Neural progenitor cell (in vitro differentiated cells): ENCODE measurements at regions not wholly inside any gene's neighbourhood (a gene's known extent, or its start where the extent isn't known, plus 50 kb on each side); places are given as distances from the start of the nearest gene placed in this dataset.

Source experiments
- DNase-seq: peaks from one replicate; pipeline ENCODE4 v3.0.0-alpha.2; 2016; ENCODE audit warnings: low spot score
- H2AFZ ChIP-seq: fragments of 200-600 bp; sonication (generic); replicated peaks from 2 replicates; pipeline ENCODE4 v1.6.1; 2016; ENCODE audit warnings: antibody characterized with exemption
- H3F3A ChIP-seq: fragments of 200-600 bp; sonication (generic); 2 replicates; pipeline ENCODE4 v1.6.1; 2016; ENCODE audit warnings: antibody characterized with exemption, low read depth
- H3K27ac ChIP-seq: fragments of 200-600 bp; sonication (generic); 2 replicates; pipeline ENCODE4 v1.5.1; 2016; ENCODE audit warnings: mild to moderate bottlenecking
- H3K27me3 ChIP-seq: fragments of 200-600 bp; sonication (generic); 2 replicates; pipeline ENCODE4 v1.6.1; 2016; ENCODE audit warnings: mild to moderate bottlenecking, moderate library complexity
- H3K36me3 ChIP-seq: fragments of 200-600 bp; sonication (generic); 2 replicates; pipeline ENCODE4 v1.5.1; 2016
- H3K4me1 ChIP-seq: fragments of 200-600 bp; sonication (generic); 2 replicates; pipeline ENCODE4 v1.6.1; 2016; ENCODE audit warnings: mixed run types
- H3K4me2 ChIP-seq: fragments of 200-600 bp; sonication (generic); 2 replicates; pipeline ENCODE4 v1.6.1; 2016
- H3K4me3 ChIP-seq: fragments of 200-600 bp; sonication (generic); 2 replicates; pipeline ENCODE4 v1.5.1; 2016
- H3K79me2 ChIP-seq: fragments of 200-600 bp; sonication (generic); 2 replicates; pipeline ENCODE4 v1.6.1; 2016; ENCODE audit warnings: low read depth
- H3K9ac ChIP-seq: fragments of 200-600 bp; sonication (generic); 2 replicates; pipeline ENCODE4 v1.6.1; 2016
- H3K9me3 ChIP-seq: fragments of 200-600 bp; sonication (generic); 2 replicates; pipeline ENCODE4 v1.5.1; 2016; ENCODE audit warnings: low read depth
- H4K20me1 ChIP-seq: fragments of 200-600 bp; sonication (generic); 2 replicates; pipeline ENCODE4 v1.6.1; 2016; ENCODE audit warnings: low read depth
- H3K27ac Mint-ChIP-seq: 3 replicates; pipeline ENCODE4 v1.8.0; 2021; ENCODE audit warnings: mixed read lengths
- H3K27me3 Mint-ChIP-seq: 2 replicates; pipeline ENCODE4 v1.8.0; 2022; ENCODE audit warnings: low read depth, mild to moderate bottlenecking, inconsistent platforms, moderate library complexity, mixed read lengths; ENCODE audit not compliant: insufficient read depth
- H3K36me3 Mint-ChIP-seq: 3 replicates; pipeline ENCODE4 v1.8.0; 2021; ENCODE audit warnings: mixed read lengths
- H3K4me1 Mint-ChIP-seq: 3 replicates; pipeline ENCODE4 v1.8.0; 2021; ENCODE audit warnings: mixed read lengths
- H3K4me3 Mint-ChIP-seq: 3 replicates; pipeline ENCODE4 v1.8.0; 2021; ENCODE audit warnings: mild to moderate bottlenecking, moderate library complexity, mixed read lengths
- H3K9me3 Mint-ChIP-seq: 3 replicates; pipeline ENCODE4 v1.8.0; 2020; ENCODE audit warnings: mixed read lengths
- EZH2 ChIP-seq: fragments of 200-600 bp; sonication (generic); IDR thresholded peaks from 2 replicates; pipeline ENCODE4 v1.6.1; 2017; ENCODE audit warnings: antibody characterized with exemption, mild to moderate bottlenecking, moderate library complexity
- EZH2phosphoT487 ChIP-seq: fragments of 200-600 bp; sonication (generic); IDR thresholded peaks from 2 replicates; pipeline ENCODE4 v1.6.1; 2017; ENCODE audit warnings: antibody characterized with exemption
- TF ChIP-seq, protein P1 (sequence below): fragments of 200-600 bp; sonication (generic); IDR thresholded peaks from 2 replicates; pipeline ENCODE4 v1.5.1; 2017; ENCODE audit warnings: antibody characterized with exemption, mild to moderate bottlenecking

DNA sequence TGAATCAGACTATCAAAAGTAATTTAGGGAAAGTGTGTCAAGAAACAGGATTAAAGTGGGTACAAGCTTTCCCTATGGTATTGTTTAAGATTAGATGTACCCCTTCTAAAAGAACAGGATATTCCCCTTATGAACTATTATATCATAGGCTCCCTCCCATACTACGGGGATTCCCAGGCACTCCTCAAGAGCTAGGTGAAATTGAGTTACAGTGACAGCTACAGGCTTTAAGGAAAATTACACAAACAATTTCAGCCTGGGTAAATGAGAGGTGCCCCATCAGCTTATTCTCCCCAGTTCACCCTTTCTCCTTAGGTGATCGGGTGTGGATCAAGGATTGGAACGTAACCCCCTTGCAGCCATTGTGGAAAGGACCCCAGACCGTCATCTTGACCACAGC is 240.8 kb upstream of the CNTN6 start:
- no peaks in the 10 kb centered on the region for H3K27me3 ChIP-seq
- no peaks in the 10 kb centered on the region for H3F3A ChIP-seq
- H3K4me2 ChIP-seq = no peak overlapping the region
- no peak for DNase-seq
- H3K4me1 Mint-ChIP-seq = no peaks in the 10 kb centered on the region
- H3K27ac ChIP-seq = no peak overlapping the region
- no peak overlapping the region for H3K4me3 Mint-ChIP-seq
- no peaks in the 10 kb centered on the region for H4K20me1 ChIP-seq
- H3K4me1 ChIP-seq = no peaks in the 10 kb centered on the region
- H3K9ac ChIP-seq = no peak overlapping the region
- H3K9me3 ChIP-seq = no peaks in the 10 kb centered on the region
- TF ChIP-seq EZH2phosphoT487 (no peak), EZH2 (no peak)
- TF ChIP-seq, protein P1, sequence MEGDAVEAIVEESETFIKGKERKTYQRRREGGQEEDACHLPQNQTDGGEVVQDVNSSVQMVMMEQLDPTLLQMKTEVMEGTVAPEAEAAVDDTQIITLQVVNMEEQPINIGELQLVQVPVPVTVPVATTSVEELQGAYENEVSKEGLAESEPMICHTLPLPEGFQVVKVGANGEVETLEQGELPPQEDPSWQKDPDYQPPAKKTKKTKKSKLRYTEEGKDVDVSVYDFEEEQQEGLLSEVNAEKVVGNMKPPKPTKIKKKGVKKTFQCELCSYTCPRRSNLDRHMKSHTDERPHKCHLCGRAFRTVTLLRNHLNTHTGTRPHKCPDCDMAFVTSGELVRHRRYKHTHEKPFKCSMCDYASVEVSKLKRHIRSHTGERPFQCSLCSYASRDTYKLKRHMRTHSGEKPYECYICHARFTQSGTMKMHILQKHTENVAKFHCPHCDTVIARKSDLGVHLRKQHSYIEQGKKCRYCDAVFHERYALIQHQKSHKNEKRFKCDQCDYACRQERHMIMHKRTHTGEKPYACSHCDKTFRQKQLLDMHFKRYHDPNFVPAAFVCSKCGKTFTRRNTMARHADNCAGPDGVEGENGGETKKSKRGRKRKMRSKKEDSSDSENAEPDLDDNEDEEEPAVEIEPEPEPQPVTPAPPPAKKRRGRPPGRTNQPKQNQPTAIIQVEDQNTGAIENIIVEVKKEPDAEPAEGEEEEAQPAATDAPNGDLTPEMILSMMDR = peak; percentile 10
- H3K27me3 Mint-ChIP-seq = peaks cover 2% of the 10 kb centered on the region
- H3K36me3 Mint-ChIP-seq = no peaks in the 10 kb centered on the region
- H2AFZ ChIP-seq = no peak overlapping the region
- H3K9me3 Mint-ChIP-seq = peaks cover 5% of the 10 kb centered on the region
- no peak overlapping the region for H3K27ac Mint-ChIP-seq
- no peaks in the 10 kb centered on the region for H3K79me2 ChIP-seq
- H3K36me3 ChIP-seq = no peaks in the 10 kb centered on the region
- no peak overlapping the region for H3K4me3 ChIP-seq

GRCh38 chr3:853489-853888 is 239.3 kb upstream of the CNTN6 start:
- DNase-seq = no peak
- H3K27ac ChIP-seq = no peak overlapping the region
- TF ChIP-seq EZH2 (no peak), EZH2phosphoT487 (no peak)
- TF ChIP-seq, protein P1 = no peak
- H4K20me1 ChIP-seq = no peaks in the 10 kb centered on the region
- H3K27me3 Mint-ChIP-seq = no peaks in the 10 kb centered on the region
- H2AFZ ChIP-seq = no peak overlapping the region
- H3K36me3 ChIP-seq = no peaks in the 10 kb centered on the region
- H3K27me3 ChIP-seq = no peaks in the 10 kb centered on the region
- no peaks in the 10 kb centered on the region for H3K79me2 ChIP-seq
- H3F3A ChIP-seq = no peaks in the 10 kb centered on the region
- H3K9me3 ChIP-seq = no peaks in the 10 kb centered on the region
- H3K27ac Mint-ChIP-seq = peak overlapping the region; percentile 11
- H3K4me1 ChIP-seq = no peaks in the 10 kb centered on the region
- no peaks in the 10 kb centered on the region for H3K4me1 Mint-ChIP-seq
- H3K36me3 Mint-ChIP-seq = no peaks in the 10 kb centered on the region
- H3K9ac ChIP-seq = no peak overlapping the region
- no peak overlapping the region for H3K4me3 Mint-ChIP-seq
- H3K4me3 ChIP-seq = no peak overlapping the region
- no peaks in the 10 kb centered on the region for H3K9me3 Mint-ChIP-seq
- H3K4me2 ChIP-seq = no peak overlapping the region

DNA sequence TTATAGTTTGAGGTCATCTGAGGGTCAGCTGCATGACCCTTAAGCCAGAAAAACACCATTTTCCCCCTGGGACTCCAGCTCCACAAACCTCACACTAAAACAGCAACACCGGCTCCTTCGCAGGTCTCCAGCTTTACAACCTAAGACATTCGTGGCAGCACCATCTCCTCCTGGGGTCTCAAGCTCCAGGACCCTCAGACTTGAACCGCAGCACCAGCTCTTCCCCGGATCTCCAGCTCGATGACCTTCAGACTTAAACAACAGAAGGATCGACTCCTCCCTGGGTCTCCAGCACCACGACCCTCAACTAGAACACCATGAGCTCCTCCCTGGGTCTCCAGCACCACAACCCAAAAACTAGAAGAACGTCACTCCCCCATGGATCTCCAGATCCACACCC is 233.7 kb upstream of the CNTN6 start:
- TF ChIP-seq, protein P1 = no peak
- TF ChIP-seq EZH2phosphoT487 = no peak
- no peak for TF ChIP-seq EZH2
- H3K9me3 ChIP-seq = no peaks in the 10 kb centered on the region
- H3K4me3 ChIP-seq = no peak overlapping the region
- H3K27ac ChIP-seq = no peak overlapping the region
- H3K9ac ChIP-seq = no peak overlapping the region
- no peaks in the 10 kb centered on the region for H3K4me1 ChIP-seq
- DNase-seq = no peak
- Mint-ChIP-seq H3K4me3 (no peak overlapping the region), H3K27ac (no peak overlapping the region), H3K27me3 (peaks cover 2% of the 10 kb centered on the region), H3K9me3 (peaks cover 2% of the 10 kb centered on the region), H3K4me1 (no peaks in the 10 kb centered on the region), H3K36me3 (peaks cover 2% of the 10 kb centered on the region)
- H3K79me2 ChIP-seq = no peaks in the 10 kb centered on the region
- no peak overlapping the region for H3K4me2 ChIP-seq
- H3K36me3 ChIP-seq = no peaks in the 10 kb centered on the region
- no peaks in the 10 kb centered on the region for H4K20me1 ChIP-seq
- H3F3A ChIP-seq = no peaks in the 10 kb centered on the region
- no peaks in the 10 kb centered on the region for H3K27me3 ChIP-seq
- H2AFZ ChIP-seq = no peak overlapping the region

GRCh38 chr3:861721-862120 is 231.1 kb upstream of the CNTN6 start:
- Histone ChIP-seq H3K79me2 (no peaks in the 10 kb centered on the region), H2AFZ (no peak overlapping the region), H3K4me2 (no peak overlapping the region), H3K9me3 (peaks cover 3% of the 10 kb centered on the region), H3K4me3 (no peak overlapping the region), H3K27me3 (no peaks in the 10 kb centered on the region), H3K27ac (no peak overlapping the region), H3K4me1 (no peaks in the 10 kb centered on the region), H4K20me1 (no peaks in the 10 kb centered on the region), H3F3A (no peaks in the 10 kb centered on the region), H3K36me3 (no peaks in the 10 kb centered on the region), H3K9ac (no peak overlapping the region)
- Mint-ChIP-seq H3K27ac (no peak overlapping the region), H3K4me3 (no peak overlapping the region), H3K9me3 (peaks cover 2% of the 10 kb centered on the region), H3K4me1 (no peaks in the 10 kb centered on the region), H3K27me3 (peaks cover 2% of the 10 kb centered on the region), H3K36me3 (peaks cover 2% of the 10 kb centered on the region)
- no peak for TF ChIP-seq EZH2
- TF ChIP-seq EZH2phosphoT487 = no peak
- TF ChIP-seq, protein P1 = no peak
- no peak for DNase-seq
